B cell (primary cell): ENCODE measurements at regions not wholly inside any gene's neighbourhood (a gene's known extent, or its start where the extent isn't known, plus 50 kb on each side); places are given as distances from the start of the nearest gene placed in this dataset.
"Not testable (repeated sequence)": the region's sequence is repeated elsewhere in the genome, so short reads cannot be mapped to it uniquely, and the experiment has no call there.

Experiments used
- ATAC-seq: fragments of 200-7000 bp; cut with Tn5 transposase; one replicate; pipeline ENCODE4 v1.10.0; 2021; ENCODE audit warnings: low read depth, mild to moderate bottlenecking, moderate number of reproducible peaks, moderate library complexity
- CTCF ChIA-PET: fragments of 350-600 bp; sonication (Branson Sonifier 250); formaldehyde crosslinking; loops from one replicate; lab custom pipeline; 2021; ENCODE audit warnings: antibody characterized with exemption, inconsistent platforms; lab: Charles Lee
- POLR2A ChIA-PET: fragments of 350-600 bp; sonication (Branson Sonifier 250); formaldehyde crosslinking; loops from one replicate; lab custom pipeline; 2021; ENCODE audit warnings: antibody characterized with exemption; lab: Charles Lee
- DNase-seq: peaks from one replicate; pipeline ENCODE4 v3.0.0; 2013
- H2AFZ ChIP-seq: 2 replicates; pipeline ENCODE4 v1.6.1; 2012; ENCODE audit warnings: mild to moderate bottlenecking, low read depth, low read length; ENCODE audit not compliant: insufficient read depth, poor library complexity, severe bottlenecking
- H3K27ac ChIP-seq, 2 donors: 1 replicate in 1 of 2; 2 replicates in 1 of 2; pipeline ENCODE4 v1.5.1; 2012 to 2013; ENCODE audit warnings: low read length in 2 of 2, mild to moderate bottlenecking in 2 of 2, moderate library complexity in 1 of 2
- H3K27me3 ChIP-seq, 4 experiments: fragments of 200-600 bp in 1 of 4; sonication (generic) in 1 of 4; replicated peaks in 1 of 4; 1 replicate in 2 of 4; 2 replicates in 2 of 4; pipeline versions ENCODE4 v1.6.1 to v1.7.0; 2013 to 2016; ENCODE audit warnings: low read length in 3 of 4, mild to moderate bottlenecking in 2 of 4, mixed read lengths in 1 of 4, moderate library complexity in 1 of 4; ENCODE audit not compliant: insufficient read depth in 4 of 4, control insufficient read depth in 3 of 4; ENCODE audit errors: control extremely low read depth in 1 of 4
- H3K36me3 ChIP-seq, 2 experiments: replicated peaks in 1 of 2; 1 replicate in 1 of 2; 2 replicates in 1 of 2; pipeline versions ENCODE4 v1.6.1 to v1.7.1; 2013; ENCODE audit warnings: low read length in 1 of 2; ENCODE audit not compliant: insufficient read depth in 2 of 2, control insufficient read depth in 1 of 2; ENCODE audit errors: control extremely low read depth in 1 of 2, extremely low read depth in 1 of 2
- H3K4me1 ChIP-seq, 2 donors: fragments of 200-600 bp in 1 of 2; sonication (generic) in 1 of 2; 1 replicate in 1 of 2; 2 replicates in 1 of 2; pipeline versions ENCODE4 v1.5.1 to v1.6.1; 2013 to 2017; ENCODE audit warnings: low read length in 2 of 2; ENCODE audit not compliant: control insufficient read depth in 2 of 2, insufficient read depth in 2 of 2
- H3K4me2 ChIP-seq: replicated peaks from 2 replicates; pipeline ENCODE3; 2012; ENCODE audit warnings: mild to moderate bottlenecking, low read depth, low read length; ENCODE audit not compliant: poor library complexity, severe bottlenecking
- H3K4me3 ChIP-seq, 5 experiments: fragments of 200-600 bp in 1 of 5; sonication (generic) in 1 of 5; 1 replicate in 3 of 5; 2 replicates in 2 of 5; pipeline versions ENCODE4 v1.5.1 to v1.7.0; 2011 to 2016; ENCODE audit warnings: low read length in 4 of 5, mild to moderate bottlenecking in 4 of 5, low read depth in 2 of 5, control low read depth in 1 of 5, moderate library complexity in 1 of 5; ENCODE audit not compliant: insufficient read depth in 1 of 5; ENCODE audit errors: control extremely low read depth in 1 of 5, extremely low read depth in 1 of 5
- H3K79me2 ChIP-seq: fragments of 200-600 bp; sonication (generic); one replicate; pipeline ENCODE4 v1.6.0; 2016; ENCODE audit warnings: low read length; ENCODE audit not compliant: control insufficient read depth, insufficient read depth
- H3K9ac ChIP-seq: fragments of 200-600 bp; sonication (generic); 2 replicates; pipeline ENCODE4 v1.6.1; 2017; ENCODE audit warnings: mild to moderate bottlenecking, low read length, moderate library complexity
- H3K9me3 ChIP-seq, 3 donors: one replicate each; pipeline versions ENCODE4 v1.6.1 to v1.7.1; 2013; ENCODE audit warnings: low read length in 2 of 3; ENCODE audit not compliant: control insufficient read depth in 2 of 3, insufficient read depth in 1 of 3; ENCODE audit errors: control extremely low read depth in 1 of 3
- H4K20me1 ChIP-seq: 2 replicates; pipeline ENCODE4 v1.6.0; 2012; ENCODE audit warnings: mild to moderate bottlenecking, low read length; ENCODE audit not compliant: insufficient read depth, control insufficient read depth, poor library complexity, severe bottlenecking
- H3K27ac Mint-ChIP-seq: one replicate; pipeline ENCODE4 v1.8.0; 2021; ENCODE audit warnings: mixed read lengths
- H3K27me3 Mint-ChIP-seq: one replicate; pipeline ENCODE4 v1.8.0; 2021; ENCODE audit warnings: mixed read lengths
- H3K4me1 Mint-ChIP-seq: one replicate; pipeline ENCODE4 v1.8.0; 2021; ENCODE audit warnings: mixed read lengths
- H3K4me3 Mint-ChIP-seq: one replicate; pipeline ENCODE4 v1.8.0; 2021; ENCODE audit warnings: mixed read lengths
- H3K9me3 Mint-ChIP-seq: one replicate; pipeline ENCODE4 v1.8.0; 2022; ENCODE audit warnings: mixed read lengths; ENCODE audit not compliant: insufficient read depth
- WGBS: methylation state at CpG from one replicate; pipeline ENCODE4 v1.1.5; 2013; ENCODE audit warnings: missing lambda C conversion rate; ENCODE audit not compliant: insufficient coverage; 5-methylcytosine and 5-hydroxymethylcytosine counted together
- intact Hi-C: fragments of 100-400 bp; cut with micrococcal nuclease; formaldehyde crosslinking; loops from one replicate; pipeline ENCODE4 v1.10.0; 2022

DNA sequence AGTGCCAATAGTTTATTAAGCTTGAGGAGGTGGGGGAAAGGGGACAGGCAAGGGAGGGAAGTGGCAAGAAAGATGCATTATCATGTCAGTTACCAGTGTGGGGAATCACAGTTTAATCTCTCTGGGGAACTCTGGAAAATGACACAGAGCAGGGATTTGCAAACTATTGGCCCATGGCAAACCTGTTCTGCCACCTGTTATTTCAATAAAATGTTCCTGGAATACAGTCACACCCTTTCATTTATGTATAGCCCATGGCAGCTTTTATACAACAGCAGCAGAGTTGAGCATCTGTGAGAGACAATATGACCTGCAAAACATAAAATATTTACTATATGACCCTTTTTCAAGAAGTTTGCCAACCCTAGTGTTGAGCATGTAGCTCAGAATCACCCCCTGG lies 140.5 kb downstream of the NPIPA7 start:
- DNase-seq, H3K36me3 ChIP-seq, H3K9me3 Mint-ChIP-seq, ATAC-seq, intact Hi-C loops, H3K4me3 Mint-ChIP-seq, H3K4me1 Mint-ChIP-seq, H4K20me1 ChIP-seq, H3K79me2 ChIP-seq, H2AFZ ChIP-seq, H3K27me3 Mint-ChIP-seq, H3K27me3 ChIP-seq, H3K9ac ChIP-seq, H3K9me3 ChIP-seq, H3K4me3 ChIP-seq, CTCF ChIA-PET, H3K27ac Mint-ChIP-seq, POLR2A ChIA-PET, H3K27ac ChIP-seq, H3K4me2 ChIP-seq, H3K4me1 ChIP-seq: not testable (repeated sequence)

DNA sequence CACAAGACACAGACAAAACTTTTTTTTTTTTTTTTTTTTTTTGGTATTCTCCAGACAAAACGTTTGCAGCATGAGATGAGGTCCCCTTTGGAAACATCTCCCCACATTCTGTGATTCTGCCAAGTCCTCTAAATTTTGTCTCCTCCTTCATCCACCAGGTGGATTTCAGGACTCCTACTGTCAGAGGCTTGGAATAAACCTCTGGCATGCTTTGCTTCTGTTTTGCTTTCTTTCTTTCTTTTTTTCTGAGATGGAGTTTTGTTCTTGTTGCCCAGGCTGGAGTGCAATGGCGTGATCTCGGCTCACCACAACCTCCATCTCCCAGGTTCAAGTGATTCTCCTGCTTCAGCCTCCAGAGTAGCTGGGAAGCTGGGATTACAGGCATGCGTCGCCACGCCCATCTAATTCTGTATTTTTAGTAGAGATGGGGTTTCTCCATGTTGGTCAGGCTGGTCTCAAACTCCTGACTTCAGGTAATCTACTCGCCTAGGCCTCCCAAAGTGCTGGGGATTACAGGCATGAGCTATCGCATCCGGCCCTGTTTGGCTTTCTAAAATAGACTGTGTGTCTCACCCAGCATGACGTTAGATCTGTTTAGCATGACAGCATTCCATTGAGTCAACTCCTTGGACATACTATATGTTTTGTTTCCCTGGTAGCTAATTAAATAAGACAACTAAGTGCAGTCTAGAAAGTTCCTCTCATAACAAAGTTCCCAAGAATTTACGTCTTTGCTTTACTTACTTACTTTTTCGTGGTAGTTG lies 142.5 kb downstream of the NPIPA7 start:
- H3K4me2 ChIP-seq, H3K27ac Mint-ChIP-seq, H3K36me3 ChIP-seq, H2AFZ ChIP-seq, H4K20me1 ChIP-seq, H3K4me3 Mint-ChIP-seq, H3K79me2 ChIP-seq, H3K4me1 ChIP-seq, H3K27ac ChIP-seq, ATAC-seq, DNase-seq, intact Hi-C loops, H3K9me3 ChIP-seq, CTCF ChIA-PET, H3K4me1 Mint-ChIP-seq, H3K4me3 ChIP-seq, H3K9ac ChIP-seq, H3K9me3 Mint-ChIP-seq, POLR2A ChIA-PET, H3K27me3 ChIP-seq, H3K27me3 Mint-ChIP-seq: not testable (repeated sequence)
- WGBS = no CpG with 5 or more reads among the region's 12 CpGs

DNA sequence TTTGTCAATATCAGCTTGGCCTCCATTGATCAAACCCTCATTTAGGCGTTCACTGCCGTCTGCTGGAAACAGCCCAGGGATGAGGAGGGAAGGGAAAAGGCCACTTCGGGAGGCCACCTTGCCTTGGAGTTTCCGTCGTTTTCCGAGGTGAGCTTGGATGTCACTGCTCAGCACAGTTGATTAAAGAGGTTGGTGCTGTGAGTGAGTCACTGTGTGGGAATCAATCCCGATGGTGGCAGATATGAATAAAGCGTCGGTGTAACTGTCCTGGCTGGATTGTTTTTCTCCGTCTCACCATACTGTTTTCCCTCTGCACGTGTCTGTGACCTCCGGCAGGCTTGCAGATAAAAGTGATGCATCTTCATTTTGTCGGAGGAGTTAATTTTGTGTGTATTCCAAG lies 148.1 kb downstream of the NPIPA7 start:
- H3K4me3 ChIP-seq, H3K9me3 Mint-ChIP-seq, H3K27me3 ChIP-seq, H4K20me1 ChIP-seq, POLR2A ChIA-PET, H3K27me3 Mint-ChIP-seq, H3K9ac ChIP-seq, H3K27ac ChIP-seq, H3K79me2 ChIP-seq, H3K36me3 ChIP-seq, CTCF ChIA-PET, H3K4me1 Mint-ChIP-seq, H3K4me3 Mint-ChIP-seq, DNase-seq, H3K4me1 ChIP-seq, H3K4me2 ChIP-seq, intact Hi-C loops, ATAC-seq, H3K27ac Mint-ChIP-seq, H3K9me3 ChIP-seq, H2AFZ ChIP-seq: not testable (repeated sequence)
- WGBS = no CpG with 5 or more reads among the region's 13 CpGs

DNA sequence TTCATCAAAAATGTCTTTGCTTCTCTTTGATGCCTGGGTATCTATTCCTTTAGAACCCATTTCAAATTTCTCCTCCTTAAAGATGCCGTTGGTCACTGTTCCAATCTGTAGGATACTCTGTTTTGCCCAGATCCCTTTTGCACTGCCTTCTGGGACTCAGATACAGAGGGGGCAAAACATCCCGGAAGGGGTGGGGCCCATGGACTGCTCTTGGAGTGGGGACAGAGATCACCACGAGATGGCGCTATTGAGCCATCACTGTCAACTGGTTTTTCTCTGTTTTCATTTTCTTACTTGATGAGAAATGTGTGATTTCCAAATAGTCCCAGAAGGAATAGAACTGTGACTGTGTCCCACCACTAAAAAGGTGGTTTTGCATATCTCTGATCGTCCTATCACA lies 151.8 kb downstream of the NPIPA7 start:
- H3K4me1 Mint-ChIP-seq, H3K36me3 ChIP-seq, POLR2A ChIA-PET, H3K9ac ChIP-seq, H3K9me3 ChIP-seq, H2AFZ ChIP-seq, DNase-seq, CTCF ChIA-PET, H3K4me3 ChIP-seq, H3K27ac ChIP-seq, H3K79me2 ChIP-seq, H4K20me1 ChIP-seq, ATAC-seq, H3K9me3 Mint-ChIP-seq, H3K27ac Mint-ChIP-seq, H3K4me2 ChIP-seq, intact Hi-C loops, H3K27me3 Mint-ChIP-seq, H3K4me3 Mint-ChIP-seq, H3K4me1 ChIP-seq, H3K27me3 ChIP-seq: not testable (repeated sequence)
- no CpG with 5 or more reads among the region's 5 CpGs for WGBS
